BE2C (cell line): ENCODE measurements at regions not wholly inside any gene's neighbourhood (a gene's known extent, or its start where the extent isn't known, plus 50 kb on each side); places are given as distances from the start of the nearest gene placed in this dataset.

Experiments used
- DNase-seq: peaks from one replicate; pipeline ENCODE4 v3.0.0-alpha.2; 2020
- H3K27me3 ChIP-seq: fragments of 250-450 bp; sonication (Bioruptor Pico); 2 replicates; pipeline ENCODE4 v1.5.1; 2020; ENCODE audit warnings: mild to moderate bottlenecking
- H3K36me3 ChIP-seq: fragments of 250-450 bp; sonication (Bioruptor Pico); 2 replicates; pipeline ENCODE4 v1.5.1; 2020; ENCODE audit warnings: mild to moderate bottlenecking
- H3K4me1 ChIP-seq: fragments of 250-450 bp; sonication (Bioruptor Pico); 2 replicates; pipeline ENCODE4 v1.5.1; 2020
- H3K4me3 ChIP-seq: 2 replicates; pipeline ENCODE4 v1.5.1; 2011; ENCODE audit warnings: low read depth, low read length
- H3K9me3 ChIP-seq: fragments of 250-450 bp; sonication (Bioruptor Pico); 2 replicates; pipeline ENCODE4 v1.5.1; 2020
- TF ChIP-seq, protein P1 (sequence below): IDR thresholded peaks from 2 replicates; pipeline ENCODE4 v1.5.1; 2012; ENCODE audit warnings: mild to moderate bottlenecking, low read depth, low read length

DNA sequence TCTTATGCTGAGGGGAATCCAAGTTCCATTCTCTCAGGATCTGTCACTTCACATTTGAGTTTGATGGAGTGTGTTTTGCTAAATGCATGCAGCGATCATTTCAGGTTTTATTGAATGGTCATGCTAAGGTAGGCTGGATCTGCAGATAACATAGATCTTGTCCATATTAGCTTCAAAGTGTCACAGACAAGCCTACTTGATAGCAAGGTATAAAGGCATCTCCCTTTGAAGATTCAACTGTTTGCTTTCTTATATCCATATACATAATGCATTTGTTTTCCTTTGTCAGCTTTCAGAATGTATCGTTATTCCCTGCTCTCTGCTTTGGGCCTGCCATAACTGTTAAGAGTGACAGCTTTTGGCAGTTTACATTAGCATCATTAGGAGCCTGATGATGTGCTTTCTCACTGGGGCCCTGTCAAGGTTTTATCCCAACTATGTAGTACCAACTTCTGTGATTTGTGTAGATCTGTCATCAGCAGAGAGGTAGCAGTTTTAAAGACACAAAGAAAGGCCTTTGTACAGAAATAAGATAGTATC lies 604.3 kb upstream of the CDH7 start:
- no peak for DNase-seq
- Histone ChIP-seq H3K4me3 (no peak overlapping the region), H3K9me3 (no peaks in the 10 kb centered on the region), H3K36me3 (no peaks in the 10 kb centered on the region), H3K4me1 (no peaks in the 10 kb centered on the region), H3K27me3 (no peaks in the 10 kb centered on the region)
- TF ChIP-seq, protein P1, sequence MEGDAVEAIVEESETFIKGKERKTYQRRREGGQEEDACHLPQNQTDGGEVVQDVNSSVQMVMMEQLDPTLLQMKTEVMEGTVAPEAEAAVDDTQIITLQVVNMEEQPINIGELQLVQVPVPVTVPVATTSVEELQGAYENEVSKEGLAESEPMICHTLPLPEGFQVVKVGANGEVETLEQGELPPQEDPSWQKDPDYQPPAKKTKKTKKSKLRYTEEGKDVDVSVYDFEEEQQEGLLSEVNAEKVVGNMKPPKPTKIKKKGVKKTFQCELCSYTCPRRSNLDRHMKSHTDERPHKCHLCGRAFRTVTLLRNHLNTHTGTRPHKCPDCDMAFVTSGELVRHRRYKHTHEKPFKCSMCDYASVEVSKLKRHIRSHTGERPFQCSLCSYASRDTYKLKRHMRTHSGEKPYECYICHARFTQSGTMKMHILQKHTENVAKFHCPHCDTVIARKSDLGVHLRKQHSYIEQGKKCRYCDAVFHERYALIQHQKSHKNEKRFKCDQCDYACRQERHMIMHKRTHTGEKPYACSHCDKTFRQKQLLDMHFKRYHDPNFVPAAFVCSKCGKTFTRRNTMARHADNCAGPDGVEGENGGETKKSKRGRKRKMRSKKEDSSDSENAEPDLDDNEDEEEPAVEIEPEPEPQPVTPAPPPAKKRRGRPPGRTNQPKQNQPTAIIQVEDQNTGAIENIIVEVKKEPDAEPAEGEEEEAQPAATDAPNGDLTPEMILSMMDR, result no peak

GRCh38 chr18:65145312-65145711 lies 605.5 kb upstream of the CDH7 start:
- no peak for DNase-seq
- TF ChIP-seq, protein P1, result no peak

GRCh38 chr18:65133610-65134009 lies 617.2 kb upstream of the CDH7 start:
- no peaks in the 10 kb centered on the region for H3K4me1 ChIP-seq
- no peak for DNase-seq
- TF ChIP-seq, protein P1, result no peak
- no peaks in the 10 kb centered on the region for H3K9me3 ChIP-seq
- no peak overlapping the region for H3K4me3 ChIP-seq
- H3K36me3 ChIP-seq, result no peaks in the 10 kb centered on the region
- no peaks in the 10 kb centered on the region for H3K27me3 ChIP-seq

More at GRCh38 chr18:65145312-65145711, 605.5 kb upstream of the CDH7 start:
- Histone ChIP-seq H3K27me3 (no peaks in the 10 kb centered on the region), H3K4me1 (no peaks in the 10 kb centered on the region), H3K9me3 (no peaks in the 10 kb centered on the region), H3K4me3 (no peak overlapping the region), H3K36me3 (no peaks in the 10 kb centered on the region)

DNA sequence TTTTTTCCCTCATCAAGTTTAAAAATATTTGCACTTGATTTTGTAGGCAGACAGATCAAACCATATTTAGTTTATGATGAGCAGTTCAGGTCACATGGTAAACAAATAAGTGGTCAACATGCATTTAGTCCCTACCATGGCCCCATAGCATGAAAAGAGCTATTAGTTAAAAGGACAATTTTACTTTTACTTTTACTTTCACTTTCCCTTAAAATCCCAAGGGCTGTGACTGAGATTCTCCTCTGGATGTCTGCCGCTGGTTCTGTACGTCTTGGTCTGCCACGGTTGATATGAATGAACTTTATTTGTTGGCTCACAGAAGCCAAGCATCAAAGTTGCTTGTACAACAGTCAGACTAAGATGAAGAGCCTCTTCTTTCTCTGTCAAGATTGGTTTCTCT lies 626.2 kb upstream of the CDH7 start:
- no peaks in the 10 kb centered on the region for H3K36me3 ChIP-seq
- H3K4me3 ChIP-seq, result no peak overlapping the region
- TF ChIP-seq, protein P1, result no peak
- H3K9me3 ChIP-seq, result no peaks in the 10 kb centered on the region
- H3K4me1 ChIP-seq, result no peaks in the 10 kb centered on the region
- no peaks in the 10 kb centered on the region for H3K27me3 ChIP-seq
- DNase-seq, result no peak

- DNase-seq, result no peak
- no peaks in the 10 kb centered on the region for H3K36me3 ChIP-seq
- no peaks in the 10 kb centered on the region; the same call in 1 of the 2 replicates for H3K4me1 ChIP-seq
- TF ChIP-seq, protein P1, result no peak
- H3K27me3 ChIP-seq, result no peaks in the 10 kb centered on the region
- H3K9me3 ChIP-seq, result no peaks in the 10 kb centered on the region
- no peak overlapping the region for H3K4me3 ChIP-seq
These were observed 646.9 kb upstream of the CDH7 start for GRCh38 chr18:65103864-65104263.

DNA sequence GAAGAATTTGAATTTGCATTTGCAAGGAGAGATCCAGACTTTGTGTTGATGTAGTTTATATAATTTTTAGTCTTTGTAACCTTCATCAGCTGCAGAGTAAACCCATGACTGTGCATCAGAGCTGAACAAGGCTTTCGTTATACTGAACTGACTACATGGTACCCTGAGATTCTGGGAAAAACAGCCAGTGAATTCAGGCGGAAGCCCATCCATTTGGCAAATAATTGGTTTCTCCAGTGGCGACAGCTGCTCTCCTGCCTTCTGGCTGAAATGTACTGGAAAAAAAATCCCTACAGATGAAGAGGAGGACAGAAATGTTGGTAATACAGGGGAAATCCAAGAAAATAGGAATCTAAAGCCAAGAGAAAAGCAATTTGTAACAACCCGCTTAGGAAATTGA lies 657.5 kb upstream of the CDH7 start:
- Histone ChIP-seq H3K9me3 (no peaks in the 10 kb centered on the region), H3K4me1 (no peaks in the 10 kb centered on the region), H3K4me3 (no peak overlapping the region), H3K27me3 (no peaks in the 10 kb centered on the region), H3K36me3 (no peaks in the 10 kb centered on the region)
- no peak for DNase-seq
- TF ChIP-seq, protein P1, result no peak
